Endothelial cell of umbilical vein (primary cell): ENCODE measurements at regions not wholly inside any gene's neighbourhood (a gene's known extent, or its start where the extent isn't known, plus 50 kb on each side); places are given as distances from the start of the nearest gene placed in this dataset.

Source experiments
- BruUV-seq: library from RNA; stranded (reverse); fragments of 400-500 nt; replicated peaks from 2 replicates; lab custom pipeline; 2021; lab: Mats Ljungman, UMichigan
- CTCF ChIA-PET: fragments of 300-600, 350-600 bp; sonication (Branson Sonifier 250); formaldehyde crosslinking; loops from one replicate; lab custom pipeline; 2021; ENCODE audit warnings: antibody characterized with exemption, inconsistent platforms; lab: Charles Lee
- POLR2A ChIA-PET: fragments of 300-600, 350-600 bp; sonication (Branson Sonifier 250); formaldehyde crosslinking; loops from one replicate; lab custom pipeline; 2021; ENCODE audit warnings: antibody characterized with exemption, inconsistent platforms; lab: Charles Lee
- DNase-seq: peaks from one replicate; pipeline ENCODE4 v3.0.0-alpha.2; 2011; ENCODE audit warnings: low read depth, low spot score
- FAIRE-seq: peaks from 2 replicates; lab custom pipeline; 2011; peaks lifted over from hg19 to GRCh38; lab: Jason Lieb, UNC
- H2AFZ ChIP-seq: 2 replicates; pipeline ENCODE4 v1.6.0; 2012; ENCODE audit warnings: low read depth, low read length, control low read depth, inconsistent platforms
- H3K27ac ChIP-seq: 2 replicates; pipeline ENCODE4 v1.5.1; 2011; ENCODE audit warnings: low read depth, mild to moderate bottlenecking, control low read depth, low read length, moderate library complexity; ENCODE audit not compliant: insufficient read depth
- H3K27me3 ChIP-seq, 2 experiments: 2 replicates each; pipeline versions ENCODE4 v1.6.0 to v1.6.1; 2011; ENCODE audit warnings: low read length in 2 of 2, mixed read lengths in 1 of 2; ENCODE audit not compliant: control insufficient read depth in 2 of 2, insufficient read depth in 2 of 2
- H3K36me3 ChIP-seq, 2 experiments: 2 replicates in 1 of 2; 3 replicates in 1 of 2; pipeline ENCODE4 v1.5.1; 2011; ENCODE audit warnings: low read length in 2 of 2, mild to moderate bottlenecking in 1 of 2, moderate library complexity in 1 of 2; ENCODE audit not compliant: control insufficient read depth in 2 of 2, insufficient read depth in 2 of 2; ENCODE audit errors: extremely low read depth in 1 of 2
- H3K4me1 ChIP-seq: 3 replicates; pipeline ENCODE4 v1.5.1; 2011; ENCODE audit warnings: mild to moderate bottlenecking, low read length; ENCODE audit not compliant: control insufficient read depth, insufficient read depth; ENCODE audit errors: extremely low read depth
- H3K4me2 ChIP-seq: 2 replicates; pipeline ENCODE4 v1.6.1; 2011; ENCODE audit warnings: low read length, control low read depth, mixed read lengths; ENCODE audit not compliant: insufficient read depth
- H3K4me3 ChIP-seq, 3 experiments: fragments of 200-600 bp in 1 of 3; sonication (generic), shearing (Covaris generic) in 1 of 3; replicated peaks in 1 of 3; 2 replicates each; pipeline ENCODE4 v1.5.1; 2011 to 2016; ENCODE audit warnings: control low read depth in 3 of 3, low read length in 3 of 3, mild to moderate bottlenecking in 2 of 3, inconsistent platforms in 1 of 3, low read depth in 1 of 3, moderate library complexity in 1 of 3; ENCODE audit not compliant: insufficient read depth in 1 of 3
- H3K79me2 ChIP-seq: 2 replicates; pipeline ENCODE4 v1.6.0; 2012; ENCODE audit warnings: low read length, inconsistent platforms; ENCODE audit not compliant: control insufficient read depth, insufficient read depth
- H3K9ac ChIP-seq: replicated peaks from 2 replicates; pipeline ENCODE3; 2011; ENCODE audit warnings: low read length, control low read depth; ENCODE audit not compliant: insufficient read depth; ENCODE audit errors: extremely low read depth
- H3K9me1 ChIP-seq: replicated peaks from 3 replicates; pipeline ENCODE4 v1.6.0; 2011; ENCODE audit warnings: mild to moderate bottlenecking, low read length; ENCODE audit not compliant: control insufficient read depth, insufficient read depth; ENCODE audit errors: extremely low read depth
- H3K9me3 ChIP-seq: replicated peaks from 2 replicates; pipeline ENCODE4 v1.5.1; 2012; ENCODE audit warnings: low read length, inconsistent platforms; ENCODE audit not compliant: control insufficient read depth, insufficient read depth
- H4K20me1 ChIP-seq: replicated peaks from 2 replicates; pipeline ENCODE3; 2011; ENCODE audit warnings: mild to moderate bottlenecking, low read length; ENCODE audit not compliant: control insufficient read depth, insufficient read depth; ENCODE audit errors: extremely low read depth
- CTCF ChIP-seq, 2 donors: IDR thresholded peaks; 1 replicate in 1 of 2; 2 replicates in 1 of 2; pipeline ENCODE4 v1.5.1; 2011; ENCODE audit warnings: low read length in 2 of 2, mild to moderate bottlenecking in 2 of 2, moderate library complexity in 2 of 2, control low read depth in 1 of 2, inconsistent platforms in 1 of 2, low read depth in 1 of 2; ENCODE audit not compliant: insufficient read depth in 1 of 2; ENCODE audit errors: extremely low read depth in 1 of 2
- EZH2 ChIP-seq: IDR thresholded peaks from 2 replicates; pipeline ENCODE4 v1.6.1; 2012; ENCODE audit warnings: borderline replicate concordance, low read depth, mild to moderate bottlenecking, moderate library complexity, low read length, inconsistent platforms; ENCODE audit not compliant: severe bottlenecking
- FOS ChIP-seq: IDR thresholded peaks from 2 replicates; pipeline ENCODE4 v1.6.1; 2011; ENCODE audit warnings: mild to moderate bottlenecking, low read length, moderate library complexity, borderline replicate concordance; ENCODE audit not compliant: insufficient read depth
- GATA2 ChIP-seq: IDR thresholded peaks from 2 replicates; pipeline ENCODE4 v1.7.0; 2011; ENCODE audit warnings: low read depth, mild to moderate bottlenecking, moderate library complexity, mixed read lengths, low read length; ENCODE audit not compliant: insufficient read length, insufficient read depth
- JUN ChIP-seq: IDR thresholded peaks from 2 replicates; pipeline ENCODE4 v1.6.1; 2011; ENCODE audit warnings: borderline replicate concordance, low read depth; ENCODE audit not compliant: insufficient read length, insufficient read depth
- MYC ChIP-seq: IDR thresholded peaks from one replicate; pipeline ENCODE4 v1.6.1; 2011; ENCODE audit warnings: mild to moderate bottlenecking, low read depth, low read length
- POLR2A ChIP-seq: IDR thresholded peaks from 2 replicates; pipeline ENCODE4 v1.6.1; 2012; ENCODE audit warnings: low read depth, mild to moderate bottlenecking, control low read depth, low read length
- POLR2AphosphoS5 ChIP-seq: IDR thresholded peaks from 2 replicates; pipeline ENCODE4 v1.6.1; 2012; ENCODE audit warnings: low read depth, mild to moderate bottlenecking, control low read depth, low read length, moderate library complexity; ENCODE audit not compliant: insufficient read depth
- dilution Hi-C: fragments of 300-500 bp; cut with MboI; formaldehyde crosslinking; loops from one replicate; pipeline ENCODE4 v1.15.0; 2019; ENCODE audit warnings: low sequenced_read_pairs; ENCODE audit not compliant: extremely low pct_ligation_motif_present
- intact Hi-C: fragments of 100-400 bp; cut with micrococcal nuclease; formaldehyde crosslinking; loops from one replicate; pipeline ENCODE4 v1.10.0; 2022
- TF ChIP-seq, protein P1 (sequence below): IDR thresholded peaks from 2 replicates; pipeline ENCODE4 v1.6.1; 2011; ENCODE audit not compliant: insufficient read depth, insufficient read length

GRCh38 chr18:43524260-43524659, 247.0 kb upstream of the SYT4 start:
- Histone ChIP-seq H3K4me2 (no peak overlapping the region), H2AFZ (no peak overlapping the region), H3K27ac (no peak overlapping the region), H3K79me2 (no peaks in the 10 kb centered on the region), H3K27me3 (no peaks in the 10 kb centered on the region), H3K9ac (no peak overlapping the region), H4K20me1 (no peaks in the 10 kb centered on the region), H3K9me3 (no peaks in the 10 kb centered on the region), H3K36me3 (no peaks in the 10 kb centered on the region), H3K4me3 (no peak overlapping the region), H3K9me1 (no peaks in the 10 kb centered on the region), H3K4me1 (no peaks in the 10 kb centered on the region)
- BruUV-seq, result no TSS peak
- no peak for FAIRE-seq
- dilution Hi-C loops (no loop called here), intact Hi-C loops (no loop called here)
- TF ChIP-seq JUN (no peak), EZH2 (no peak)
- DNase-seq, result no peak
- POLR2A ChIA-PET, result no interaction called here
- CTCF ChIA-PET, result no interaction called here

DNA sequence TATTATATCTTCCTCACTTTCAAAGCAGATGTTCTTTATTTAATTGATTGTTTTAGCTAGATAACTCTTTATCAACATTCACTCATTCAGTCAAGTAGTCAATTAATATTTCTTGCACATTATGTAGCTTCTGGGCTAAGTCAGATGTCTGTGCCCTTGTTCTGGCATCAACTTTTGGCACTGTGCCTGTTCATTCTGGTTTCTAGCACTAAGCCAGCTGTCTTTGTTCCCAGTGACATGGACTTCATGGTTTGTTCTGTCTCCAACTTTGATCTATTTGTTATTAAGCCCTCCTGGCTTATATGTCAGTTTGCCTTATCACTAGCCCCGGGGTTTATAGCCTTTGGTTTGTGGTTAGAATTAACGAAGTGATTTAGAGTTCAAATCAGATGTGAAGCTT, 247.9 kb upstream of the SYT4 start:
- dilution Hi-C loops (no loop called here), intact Hi-C loops (no loop called here)
- Histone ChIP-seq H3K27ac (no peak overlapping the region), H3K4me2 (no peak overlapping the region), H3K79me2 (no peaks in the 10 kb centered on the region), H3K27me3 (no peaks in the 10 kb centered on the region), H3K36me3 (no peaks in the 10 kb centered on the region), H3K9me3 (no peaks in the 10 kb centered on the region), H2AFZ (no peak overlapping the region), H4K20me1 (no peaks in the 10 kb centered on the region), H3K4me3 (no peak overlapping the region), H3K9ac (no peak overlapping the region), H3K4me1 (no peaks in the 10 kb centered on the region), H3K9me1 (no peaks in the 10 kb centered on the region)
- ChIA-PET CTCF (no interaction called here), POLR2A (no interaction called here)
- TF ChIP-seq POLR2A (no peak), JUN (no peak), POLR2AphosphoS5 (no peak), EZH2 (no peak), CTCF (IDR thresholded peaks at IDR 0.05; ENCODE audit: extremely low read depth in 1 of 2, insufficient read depth in 1 of 2, low read depth in 1 of 2, low read length in 2 of 2) (no peak), GATA2 (no peak), MYC (no peak), FOS (no peak)
- TF ChIP-seq, protein P1, sequence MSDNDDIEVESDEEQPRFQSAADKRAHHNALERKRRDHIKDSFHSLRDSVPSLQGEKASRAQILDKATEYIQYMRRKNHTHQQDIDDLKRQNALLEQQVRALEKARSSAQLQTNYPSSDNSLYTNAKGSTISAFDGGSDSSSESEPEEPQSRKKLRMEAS, result no peak
- BruUV-seq, result no TSS peak
- DNase-seq (no peak), FAIRE-seq (no peak)
